ENCODE measurements at regions not wholly inside any gene's neighbourhood (a gene's known extent, or its start where the extent isn't known, plus 50 kb on each side); places are given as distances from the start of the nearest gene placed in this dataset.

DNA sequence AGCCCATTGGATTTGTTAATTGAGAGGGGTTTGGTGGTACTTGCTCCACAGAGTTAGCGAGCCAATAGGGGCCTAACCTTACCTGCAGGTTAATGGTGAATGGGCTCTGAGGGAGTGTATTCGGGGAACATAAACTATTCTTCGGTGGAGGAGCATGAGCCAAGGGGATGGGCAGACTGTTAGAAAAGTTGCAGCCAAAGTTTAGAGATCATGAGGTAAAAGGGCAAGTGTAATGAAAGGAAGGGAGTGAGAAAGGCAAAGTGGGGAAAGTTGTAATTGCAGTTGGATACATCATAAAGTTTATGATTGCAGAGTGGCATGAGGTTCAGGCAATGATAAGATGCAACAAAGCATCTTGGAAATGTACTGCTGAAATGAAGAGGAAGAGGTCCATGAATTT is 142.1 kb upstream of the TBX18 start:
- Histone ChIP-seq H3K27ac (no peak overlapping the region), H3K27me3 (no peaks in the 10 kb centered on the region), H3K4me1 (no peaks in the 10 kb centered on the region), H3K4me3 (no peak overlapping the region), H3K36me3 (no peaks in the 10 kb centered on the region), H3K9me3 (no peaks in the 10 kb centered on the region)
- 64 to 86% methylated on average over 3 of the region's 3 CpGs for WGBS, 2 donors
- intact Hi-C loops (cut with DNase I): no loop called here
- no peak for DNase-seq
- TF ChIP-seq, protein P1, sequence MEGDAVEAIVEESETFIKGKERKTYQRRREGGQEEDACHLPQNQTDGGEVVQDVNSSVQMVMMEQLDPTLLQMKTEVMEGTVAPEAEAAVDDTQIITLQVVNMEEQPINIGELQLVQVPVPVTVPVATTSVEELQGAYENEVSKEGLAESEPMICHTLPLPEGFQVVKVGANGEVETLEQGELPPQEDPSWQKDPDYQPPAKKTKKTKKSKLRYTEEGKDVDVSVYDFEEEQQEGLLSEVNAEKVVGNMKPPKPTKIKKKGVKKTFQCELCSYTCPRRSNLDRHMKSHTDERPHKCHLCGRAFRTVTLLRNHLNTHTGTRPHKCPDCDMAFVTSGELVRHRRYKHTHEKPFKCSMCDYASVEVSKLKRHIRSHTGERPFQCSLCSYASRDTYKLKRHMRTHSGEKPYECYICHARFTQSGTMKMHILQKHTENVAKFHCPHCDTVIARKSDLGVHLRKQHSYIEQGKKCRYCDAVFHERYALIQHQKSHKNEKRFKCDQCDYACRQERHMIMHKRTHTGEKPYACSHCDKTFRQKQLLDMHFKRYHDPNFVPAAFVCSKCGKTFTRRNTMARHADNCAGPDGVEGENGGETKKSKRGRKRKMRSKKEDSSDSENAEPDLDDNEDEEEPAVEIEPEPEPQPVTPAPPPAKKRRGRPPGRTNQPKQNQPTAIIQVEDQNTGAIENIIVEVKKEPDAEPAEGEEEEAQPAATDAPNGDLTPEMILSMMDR (IDR thresholded peaks at IDR 0.05): no peak
- no peak for TF ChIP-seq POLR2A (IDR thresholded peaks at IDR 0.05)
- no peak for TF ChIP-seq EP300 (IDR thresholded peaks at IDR 0.05)
- no peak for TF ChIP-seq POLR2AphosphoS5 (IDR thresholded peaks at IDR 0.05)

DNA sequence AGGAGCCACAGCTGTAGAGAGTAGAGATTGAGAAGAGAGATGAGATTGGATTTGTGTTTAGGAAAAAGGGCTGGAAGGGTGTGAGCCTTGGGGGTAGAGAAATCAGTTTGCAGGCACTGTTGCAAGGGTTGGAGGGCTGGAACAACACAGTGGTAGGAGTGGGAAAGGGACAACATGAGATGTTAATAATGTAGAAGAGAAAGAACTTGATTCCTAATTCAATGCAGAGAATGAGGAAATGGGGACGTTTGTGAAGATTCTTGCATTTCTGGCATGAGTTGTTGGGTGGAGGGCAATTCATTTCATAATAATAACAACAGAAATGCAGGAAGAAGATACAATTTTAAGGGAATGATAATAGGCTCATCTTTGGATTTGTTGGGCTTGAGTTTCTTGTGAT is 141.4 kb upstream of the TBX18 start:
- TF ChIP-seq POLR2AphosphoS5 (IDR thresholded peaks at IDR 0.05) (no peak), EP300 (IDR thresholded peaks at IDR 0.05) (no peak), POLR2A (IDR thresholded peaks at IDR 0.05) (no peak)
- TF ChIP-seq, protein P1 (IDR thresholded peaks at IDR 0.05): no peak
- Histone ChIP-seq H3K36me3 (no peaks in the 10 kb centered on the region), H3K27ac (no peak overlapping the region), H3K9me3 (no peaks in the 10 kb centered on the region), H3K27me3 (no peaks in the 10 kb centered on the region), H3K4me3 (no peak overlapping the region), H3K4me1 (no peaks in the 10 kb centered on the region)
- no peak for DNase-seq
- intact Hi-C loops (cut with DNase I): no loop called here
- 15 to 46% methylated on average over 1 of the region's 1 CpG for whole genome bisulfite sequencing, 2 donors

DNA sequence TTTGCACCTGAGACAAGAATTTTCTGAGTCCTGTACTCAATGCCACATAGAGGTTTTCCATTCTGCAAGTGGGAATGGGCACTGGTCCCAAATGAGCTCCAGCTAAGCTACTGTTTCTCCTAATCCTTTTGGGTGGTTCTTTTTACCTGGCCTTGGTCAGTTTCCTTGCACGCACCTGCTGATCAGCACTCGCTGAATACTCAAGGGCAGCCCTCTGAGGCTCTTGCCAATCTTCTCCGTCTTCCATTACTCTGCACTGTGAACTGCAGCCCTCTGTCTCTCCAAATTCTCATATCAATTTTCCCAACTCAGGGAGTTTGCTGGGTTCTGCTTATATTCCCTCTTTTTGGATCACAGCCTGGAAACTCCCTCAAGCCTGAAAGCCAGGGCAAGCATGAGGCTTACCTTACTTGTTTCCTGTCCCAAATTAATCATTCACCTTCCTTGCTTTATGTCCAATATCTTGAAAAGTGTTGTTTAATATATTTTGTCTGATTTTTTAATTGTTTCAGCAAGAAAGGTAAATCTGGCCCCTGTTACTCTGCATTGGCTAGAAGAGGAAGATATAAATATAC is 138.0 kb upstream of the TBX18 start:
- TF ChIP-seq POLR2AphosphoS5 (IDR thresholded peaks at IDR 0.05): no peak
- TF ChIP-seq, protein P1 (IDR thresholded peaks at IDR 0.05): no peak
- no peak for TF ChIP-seq POLR2A (IDR thresholded peaks at IDR 0.05)
- TF ChIP-seq EP300 (IDR thresholded peaks at IDR 0.05): no peak
- no peak for DNase-seq
- intact Hi-C loops (cut with DNase I): no loop called here
- Histone ChIP-seq H3K27me3 (no peaks in the 10 kb centered on the region), H3K36me3 (no peaks in the 10 kb centered on the region), H3K9me3 (no peaks in the 10 kb centered on the region), H3K27ac (no peak overlapping the region), H3K4me1 (no peaks in the 10 kb centered on the region), H3K4me3 (no peak overlapping the region)
- 86 to 94% methylated on average over 3 of the region's 3 CpGs for WGBS, 2 donors

DNA sequence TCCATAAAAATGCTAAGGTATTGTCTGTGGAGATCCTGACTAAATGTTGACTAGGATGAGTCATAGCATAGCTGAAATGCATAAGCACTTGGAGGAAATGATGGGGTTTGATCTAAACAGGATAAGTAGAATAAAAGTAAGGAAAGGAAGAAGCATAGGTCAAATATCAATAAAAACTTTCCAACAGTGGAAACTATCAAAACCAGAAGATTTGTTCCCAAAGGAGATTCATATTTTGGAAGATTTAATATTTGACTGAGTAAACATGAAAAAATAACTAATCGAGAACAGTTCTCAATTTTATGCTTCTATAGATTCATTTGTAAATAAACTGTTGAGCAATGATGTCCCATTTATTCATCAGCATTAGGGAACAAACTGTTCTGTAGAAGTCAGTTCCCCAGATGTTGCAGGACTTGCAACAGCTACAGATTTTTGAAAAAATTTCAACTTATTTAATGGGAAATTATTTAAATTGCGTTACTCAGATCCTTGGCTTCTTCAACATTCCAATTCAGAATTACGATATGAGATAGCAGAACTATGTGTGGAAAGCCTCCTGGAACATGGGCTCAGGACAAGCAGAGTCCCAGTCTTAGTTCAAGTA is 133.7 kb upstream of the TBX18 start:
- WGBS, 2 donors: 87 to 90% methylated on average over 3 of the region's 3 CpGs
- no peaks in the 10 kb centered on the region for H3K27me3 ChIP-seq
- TF ChIP-seq EP300 (IDR thresholded peaks at IDR 0.05): no peak
- no peak for TF ChIP-seq POLR2A (IDR thresholded peaks at IDR 0.05)
- no peak for TF ChIP-seq POLR2AphosphoS5 (IDR thresholded peaks at IDR 0.05)
- TF ChIP-seq, protein P1 (IDR thresholded peaks at IDR 0.05): no peak
- intact Hi-C loops (cut with DNase I): no loop called here
- no peak overlapping the region for H3K4me3 ChIP-seq
- DNase-seq: no peak
- H3K4me1 ChIP-seq: no peaks in the 10 kb centered on the region
- H3K36me3 ChIP-seq: no peaks in the 10 kb centered on the region
- H3K27ac ChIP-seq: no peak overlapping the region
- no peaks in the 10 kb centered on the region for H3K9me3 ChIP-seq

DNA sequence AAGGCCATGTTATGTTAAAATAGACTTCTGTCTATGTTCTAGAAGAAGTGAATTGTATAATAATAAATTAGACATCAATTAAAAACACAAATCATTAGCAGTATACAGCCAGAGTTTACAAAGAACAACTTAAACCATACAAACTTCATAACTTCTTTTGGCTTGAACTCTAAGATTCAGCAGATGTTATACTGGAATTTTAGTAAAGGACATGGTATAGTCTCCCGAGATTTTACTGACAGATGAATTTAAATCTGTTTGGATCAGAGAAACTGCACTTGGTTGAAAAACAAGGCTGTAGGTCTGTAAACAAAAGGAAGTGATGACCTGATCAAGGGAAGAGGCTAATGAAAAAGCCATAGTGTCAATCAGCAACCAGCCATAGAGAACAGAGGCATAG is 132.6 kb upstream of the TBX18 start:
- intact Hi-C loops (cut with DNase I): no loop called here
- H3K27ac ChIP-seq: no peak overlapping the region
- no peak overlapping the region for H3K4me3 ChIP-seq
- TF ChIP-seq, protein P1 (IDR thresholded peaks at IDR 0.05): no peak
- TF ChIP-seq EP300 (IDR thresholded peaks at IDR 0.05): no peak
- TF ChIP-seq POLR2AphosphoS5 (IDR thresholded peaks at IDR 0.05): no peak
- TF ChIP-seq POLR2A (IDR thresholded peaks at IDR 0.05): no peak
- no peaks in the 10 kb centered on the region for H3K9me3 ChIP-seq
- H3K36me3 ChIP-seq: no peaks in the 10 kb centered on the region
- WGBS, 2 donors: 65 to 80% methylated on average over 1 of the region's 1 CpG
- no peaks in the 10 kb centered on the region for H3K4me1 ChIP-seq
- no peaks in the 10 kb centered on the region for H3K27me3 ChIP-seq
- no peak for DNase-seq

All from sigmoid colon (tissue), 6 donors.